GM21390 (cell line): ENCODE measurements at regions not wholly inside any gene's neighbourhood (a gene's known extent, or its start where the extent isn't known, plus 50 kb on each side); places are given as distances from the start of the nearest gene placed in this dataset.
"Not testable (repeated sequence)": the region's sequence is repeated elsewhere in the genome, so short reads cannot be mapped to it uniquely, and the experiment has no call there.

ENCODE experiments used
- ATAC-seq: cut with Tn5 transposase; IDR thresholded peaks from one replicate; pipeline ENCODE4 v1.9.1; 2021; ENCODE audit not compliant: unreplicated experiment

DNA sequence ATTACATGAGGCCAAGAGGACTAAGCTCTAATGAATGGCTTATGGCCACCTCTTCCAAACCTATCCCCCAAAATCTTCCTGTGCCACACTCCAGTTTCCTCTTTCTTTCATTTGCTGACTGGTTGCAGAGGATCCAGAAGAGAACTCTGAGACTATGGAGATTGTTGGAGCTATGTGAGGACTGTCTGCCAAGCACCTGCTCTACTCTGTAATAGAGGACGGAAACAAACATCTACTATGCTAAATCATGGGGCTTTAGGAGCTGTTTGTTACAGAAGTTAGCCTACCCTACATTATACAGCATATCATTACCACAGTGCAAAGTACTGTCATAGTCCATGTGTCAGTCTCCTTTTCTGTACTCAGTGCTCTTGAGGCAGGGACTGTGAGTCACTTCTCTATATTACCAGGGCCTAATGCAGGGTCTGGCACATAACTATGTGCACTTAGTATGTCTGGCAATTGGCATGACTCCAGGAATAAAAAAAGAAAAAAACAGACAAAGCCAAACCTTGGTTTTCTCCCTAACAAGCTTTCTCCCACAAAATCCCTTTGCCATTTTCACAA is 95.1 kb downstream of the RPAP3 start:
- no peak for ATAC-seq

DNA sequence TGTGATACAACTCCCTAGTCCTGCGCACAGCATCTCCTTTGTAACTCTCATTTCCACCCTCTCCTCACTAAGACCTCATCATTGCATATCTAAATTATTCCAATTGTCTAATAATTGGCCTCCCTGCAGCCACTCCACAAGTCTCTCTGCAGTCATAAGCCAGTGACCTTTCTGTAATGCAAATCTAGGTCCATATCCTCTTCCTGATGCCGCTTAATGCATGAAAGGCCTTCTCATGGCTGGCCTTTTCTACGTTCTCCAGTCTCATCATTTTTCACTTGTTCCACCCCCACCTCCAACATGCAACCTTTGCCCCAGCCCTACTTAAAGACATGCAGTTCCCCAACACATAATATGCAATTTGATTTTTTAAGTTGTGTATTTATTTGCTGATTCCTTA is 96.0 kb downstream of the RPAP3 start:
- no peak for ATAC-seq

DNA sequence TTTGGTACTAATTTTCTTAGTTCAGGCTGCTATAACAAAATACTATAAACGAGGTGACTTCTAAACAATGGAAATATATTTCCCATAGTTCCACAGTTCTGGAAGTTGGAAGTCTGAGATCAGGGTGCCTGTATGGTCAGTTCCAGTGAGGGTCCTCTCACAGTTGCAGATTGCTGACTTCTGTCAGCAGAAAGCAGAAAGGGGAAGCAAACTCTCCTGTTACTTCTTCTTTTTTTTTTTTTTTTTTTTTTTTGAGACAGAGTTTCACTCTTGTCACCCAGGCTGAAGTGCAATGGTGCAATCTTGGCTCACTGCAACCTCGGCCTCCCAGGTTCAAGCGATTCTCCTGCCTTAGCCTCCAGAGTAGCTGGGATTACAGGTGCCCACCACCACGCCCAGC is 97.2 kb downstream of the RPAP3 start:
- not testable (repeated sequence) for ATAC-seq

DNA sequence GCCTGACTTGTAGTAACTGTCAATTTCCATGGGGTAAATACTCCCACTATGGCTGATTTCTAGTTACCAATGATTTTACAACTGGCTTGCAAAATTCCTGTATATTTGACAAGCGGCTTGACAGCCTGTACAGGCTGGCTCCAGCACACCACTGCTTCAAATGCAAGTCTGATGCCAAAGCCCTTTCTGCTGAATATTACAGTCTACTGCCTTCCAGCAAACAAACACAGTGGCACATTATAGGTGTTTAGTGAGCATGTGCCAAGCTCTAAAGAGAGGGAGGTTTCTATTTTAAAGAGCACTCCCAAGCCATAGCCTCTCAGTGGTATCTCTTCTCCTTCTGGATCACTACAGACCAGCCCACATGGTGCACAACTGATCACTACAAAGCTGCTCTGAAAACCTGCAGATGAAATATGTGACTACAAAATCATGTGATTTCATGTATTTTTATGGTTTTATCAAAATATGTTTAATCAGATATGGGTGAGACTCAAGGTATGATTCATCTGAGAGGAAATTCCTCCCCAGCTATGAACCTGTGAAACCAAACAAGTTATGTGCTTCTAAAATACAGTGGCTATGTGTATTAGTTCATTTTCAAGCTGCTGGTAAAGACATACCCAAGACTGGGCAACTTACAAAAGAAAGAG is 101.5 kb downstream of the RPAP3 start:
- ATAC-seq, result no peak

DNA sequence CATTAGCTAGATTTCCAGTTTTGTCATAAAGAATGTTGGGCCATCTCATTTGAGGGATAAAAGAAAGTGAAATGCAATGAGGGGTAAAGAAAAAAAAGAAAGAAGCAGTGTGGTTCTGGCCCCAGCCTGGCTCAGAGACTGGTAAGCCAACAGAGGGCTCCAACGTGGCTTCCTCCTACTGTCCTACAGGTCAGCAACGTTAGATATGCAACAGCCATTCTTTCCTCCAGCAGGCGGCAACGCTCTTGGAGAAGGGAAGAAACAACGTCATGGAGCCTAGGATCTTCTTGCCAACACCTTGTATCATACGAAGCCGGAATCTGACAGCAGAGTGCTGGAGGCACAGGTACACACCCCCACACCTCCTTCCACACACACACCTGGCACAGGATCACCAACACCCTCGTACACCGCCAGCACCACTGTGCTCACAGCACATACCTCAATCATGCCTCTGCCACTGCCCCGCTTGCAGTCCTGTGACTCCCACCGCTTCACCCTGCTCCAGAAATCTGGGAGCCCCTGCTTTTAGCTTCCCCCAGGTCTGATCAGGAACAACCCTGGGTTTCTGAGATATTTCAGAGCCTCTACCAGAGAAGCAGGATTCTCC is 102.8 kb downstream of the RPAP3 start:
- ATAC-seq, result no peak

DNA sequence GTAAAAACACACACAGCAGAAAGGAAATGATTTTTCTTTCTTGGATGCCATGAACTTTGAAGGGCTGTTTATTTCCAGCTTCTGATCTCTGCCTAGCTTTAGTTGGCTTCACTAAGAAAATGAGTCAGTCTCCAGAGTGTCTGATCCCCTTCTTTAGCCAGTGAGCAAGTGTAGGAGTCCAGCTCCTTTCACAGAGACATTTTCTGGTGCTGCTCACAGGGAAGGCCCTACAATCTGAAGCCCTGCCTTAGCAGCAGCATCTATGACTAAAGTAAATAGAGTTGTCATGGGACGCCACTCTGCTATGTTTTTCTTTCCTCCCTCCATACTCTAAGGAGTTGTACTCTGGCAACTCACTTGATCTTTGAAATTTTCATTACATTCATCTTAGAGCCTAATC is 103.5 kb downstream of the RPAP3 start:
- no peak for ATAC-seq

DNA sequence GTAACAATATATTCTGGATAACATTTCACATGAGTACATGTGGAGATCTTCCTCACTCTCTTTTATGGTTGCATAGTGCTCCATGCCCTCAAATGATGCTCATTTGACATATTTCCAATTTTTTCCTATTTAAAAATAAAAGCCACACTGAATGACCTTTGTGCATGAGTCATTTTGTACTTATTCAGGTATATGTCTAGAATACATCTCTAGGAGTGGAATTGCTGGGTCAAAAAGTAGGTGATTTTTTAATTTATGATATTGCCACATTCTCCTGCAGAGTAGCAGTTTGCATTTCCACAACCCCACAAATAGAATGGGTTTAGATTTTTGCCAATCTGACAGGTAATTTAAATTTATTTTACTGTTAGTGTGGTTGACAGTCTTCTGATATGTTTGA is 104.8 kb downstream of the RPAP3 start:
- no peak for ATAC-seq

DNA sequence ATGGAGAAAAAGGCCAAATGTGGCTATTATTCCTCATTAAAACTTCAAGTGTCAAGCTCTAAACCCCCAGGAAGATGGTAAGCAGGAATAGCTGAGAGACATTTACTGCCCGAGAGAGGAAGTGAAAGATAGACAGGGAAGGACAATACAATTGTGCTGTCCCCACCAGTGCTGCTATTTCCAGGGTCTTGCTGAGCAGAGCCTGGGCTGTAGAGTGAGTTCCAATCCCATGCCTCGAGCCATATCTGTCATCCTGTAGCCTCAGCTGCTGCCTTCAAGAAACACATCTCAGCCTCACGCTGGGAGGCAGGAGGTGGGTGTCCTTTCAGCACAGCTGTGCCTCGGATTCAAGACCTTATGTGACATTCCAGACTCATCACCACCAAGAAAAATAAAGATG is 114.0 kb downstream of the RPAP3 start:
- no peak for ATAC-seq

DNA sequence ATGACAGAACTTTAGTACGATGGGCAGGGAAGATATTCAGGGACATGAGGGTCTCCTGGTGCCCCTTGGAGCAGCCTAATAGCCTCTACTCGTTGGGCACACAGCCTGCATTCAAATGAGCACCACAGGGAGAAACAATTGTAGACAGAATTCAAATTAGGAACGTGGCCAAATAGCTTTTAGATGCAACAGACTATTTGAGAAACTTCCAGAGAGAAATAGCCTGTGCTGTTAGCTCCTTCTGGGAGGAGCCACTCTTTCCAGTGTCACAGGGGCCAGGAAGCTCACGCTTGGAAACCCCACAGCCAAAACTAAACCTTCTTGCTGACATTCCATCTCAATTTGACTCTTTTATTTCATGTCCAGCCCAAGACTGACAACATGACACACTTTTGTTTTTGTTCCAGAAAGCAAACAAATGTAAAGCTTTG is 114.5 kb downstream of the RPAP3 start:
- no peak for ATAC-seq

DNA sequence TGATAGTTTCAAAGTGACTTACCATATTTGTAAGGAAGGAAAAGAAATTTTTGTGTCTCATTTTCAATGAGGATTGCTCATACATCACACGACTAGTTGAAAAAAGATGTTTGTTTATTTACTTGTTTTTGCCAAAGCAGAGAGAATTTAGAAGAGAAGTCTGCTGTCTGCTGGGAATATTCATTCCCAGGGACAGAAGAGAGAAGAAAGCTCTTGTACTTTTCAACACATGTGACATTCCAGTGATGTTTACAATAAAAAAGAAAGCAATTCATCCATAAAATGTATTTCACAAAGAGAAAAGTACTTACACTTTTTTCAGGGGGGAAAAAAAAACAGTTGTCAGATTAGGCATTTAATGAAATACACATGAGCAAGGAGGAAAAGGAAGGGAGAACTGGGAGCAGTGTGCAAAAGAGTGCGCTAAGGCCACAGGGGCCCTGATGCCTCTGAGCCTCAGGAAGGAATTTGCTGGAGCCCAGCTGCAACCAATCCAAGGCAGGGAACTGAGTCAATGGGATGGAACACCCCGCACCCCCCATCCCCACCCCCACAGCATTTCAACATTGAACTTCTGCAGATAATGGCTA is 115.0 kb downstream of the RPAP3 start:
- ATAC-seq, result no peak

DNA sequence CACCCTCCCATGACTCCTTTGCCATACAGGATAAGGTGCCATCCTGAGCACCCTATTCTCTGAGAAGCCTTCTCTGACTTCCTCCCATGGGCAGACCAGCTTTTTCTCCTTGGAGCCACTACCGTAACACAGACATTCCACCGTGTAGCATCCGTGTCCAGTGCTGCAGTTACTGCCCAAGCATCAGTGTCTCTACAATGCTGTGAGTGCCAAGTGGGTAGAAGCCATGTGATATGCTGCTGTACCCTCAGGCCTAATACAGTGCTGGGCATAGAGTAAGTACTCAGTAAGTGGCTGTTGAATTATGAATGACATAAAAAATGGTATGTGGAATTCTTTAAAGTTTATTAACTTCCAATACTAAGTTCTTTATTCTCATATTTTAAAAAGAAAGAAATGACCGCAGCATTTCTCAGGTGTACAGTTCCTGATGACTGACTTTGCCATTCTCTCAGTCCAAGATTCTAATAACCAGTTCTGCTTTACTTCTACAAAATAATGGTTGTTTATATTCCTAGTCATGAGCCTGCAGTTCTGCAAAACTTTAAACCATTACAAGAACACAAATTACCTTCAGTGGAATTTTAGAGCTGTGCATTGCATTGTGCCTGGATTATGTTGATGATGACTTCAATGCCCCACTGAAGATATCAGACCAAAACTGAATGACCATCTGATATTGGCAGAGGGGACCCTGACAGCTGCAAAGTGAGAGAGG is 118.7 kb downstream of the RPAP3 start:
- no peak for ATAC-seq

DNA sequence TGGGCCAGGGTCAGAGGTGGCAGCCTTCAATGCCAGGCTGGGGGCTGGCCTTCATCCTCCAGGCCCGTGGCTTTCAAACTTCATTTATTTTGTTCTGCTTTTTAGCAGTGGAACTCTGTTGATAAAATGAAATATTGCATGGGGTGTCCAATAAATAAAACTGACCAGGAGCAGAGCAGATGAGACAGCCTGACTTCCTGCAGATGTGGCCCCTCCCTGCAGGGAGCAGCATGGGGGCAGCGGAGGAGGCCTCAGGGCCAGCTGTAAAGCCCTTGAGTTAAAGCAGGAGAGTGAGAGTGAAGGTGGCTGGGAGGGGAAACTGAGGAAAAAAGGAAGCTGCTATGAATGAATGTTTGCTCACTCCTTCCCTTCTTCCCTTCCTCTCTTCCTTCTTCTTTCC is 120.3 kb downstream of the RPAP3 start:
- ATAC-seq, result no peak

DNA sequence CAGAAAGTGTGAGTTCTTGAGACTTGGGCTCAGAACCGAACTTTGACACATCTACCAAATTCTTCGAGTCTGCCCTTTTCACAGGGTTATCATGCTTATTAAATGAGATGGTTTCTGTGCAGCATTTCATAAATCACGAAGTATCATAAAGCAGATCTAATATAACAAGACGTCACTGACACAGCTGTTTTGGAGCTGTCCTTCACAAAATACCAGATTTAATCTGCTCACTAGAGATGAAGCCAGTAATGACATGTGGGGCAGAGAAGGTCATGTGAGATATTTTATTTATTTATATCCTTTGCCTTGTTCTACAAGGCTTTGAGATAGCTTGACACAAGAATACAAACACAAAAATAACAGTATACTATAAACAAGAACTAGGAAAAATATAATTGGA is 127.0 kb downstream of the RPAP3 start:
- ATAC-seq, result no peak

DNA sequence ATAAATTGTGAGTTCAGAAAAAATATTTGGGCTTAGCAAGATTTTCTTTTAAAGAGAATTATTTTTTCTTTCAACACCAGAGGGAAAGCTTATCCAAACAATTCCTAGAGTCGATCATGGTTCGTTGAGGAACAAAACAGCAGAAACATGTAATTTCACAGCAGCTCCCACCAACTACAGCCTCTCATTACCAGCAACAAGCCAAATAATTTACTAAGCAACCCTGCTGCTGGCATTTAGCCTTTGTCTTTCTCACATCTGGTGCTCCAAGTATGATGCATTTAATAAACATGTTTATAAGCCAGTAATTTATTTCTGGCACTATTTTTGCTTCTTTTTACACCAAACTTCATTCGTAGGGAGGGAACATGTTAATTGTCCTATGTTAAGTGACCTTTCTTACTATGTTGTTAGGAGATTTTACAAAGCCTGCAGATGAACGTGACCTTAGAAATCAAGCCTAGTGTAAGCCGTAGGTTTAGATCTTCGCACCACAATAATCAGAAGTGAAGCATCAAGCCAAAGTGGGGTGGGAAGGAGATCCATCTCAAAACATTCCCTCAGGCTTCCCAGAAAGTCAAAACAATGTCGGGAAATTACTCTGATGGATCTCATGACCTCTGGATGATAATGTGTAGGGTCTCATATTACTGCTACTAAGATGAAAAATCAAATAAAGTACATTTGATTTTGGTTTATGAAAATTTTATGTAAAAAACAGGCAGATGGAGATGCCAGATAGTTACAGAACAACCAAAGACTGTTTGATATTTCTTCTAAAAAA is 128.4 kb downstream of the RPAP3 start:
- no peak for ATAC-seq

DNA sequence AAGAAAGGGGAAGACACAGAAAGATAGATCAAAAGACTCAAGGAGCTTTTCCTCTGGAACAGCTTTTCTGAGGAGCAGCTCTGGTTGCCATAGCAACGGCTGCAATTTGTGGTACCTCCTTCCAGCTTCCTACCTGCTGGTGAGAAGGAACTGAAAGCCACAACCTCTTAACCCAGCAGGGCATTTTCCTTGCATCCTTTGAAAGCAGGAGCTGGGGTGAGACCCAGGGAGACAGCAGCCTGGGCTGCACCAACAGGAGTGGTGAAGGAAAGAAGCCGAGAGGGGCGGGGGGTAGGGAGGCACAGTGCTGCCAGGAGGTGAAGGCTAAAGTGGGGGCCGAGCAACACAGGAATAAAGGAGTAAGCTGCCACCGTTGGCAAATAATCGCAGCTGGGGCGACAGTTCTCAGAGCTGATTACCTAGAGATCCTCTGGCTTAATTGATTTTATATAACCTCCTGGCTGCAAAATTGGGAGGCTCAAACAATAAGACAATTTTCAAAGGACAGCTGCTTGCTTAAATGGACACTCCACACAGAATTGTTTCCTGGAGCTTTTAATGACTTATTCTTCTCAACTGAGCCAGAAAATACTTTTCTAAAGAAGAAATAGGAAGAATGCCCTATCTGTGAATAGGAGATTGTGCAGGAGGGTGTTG is 129.4 kb downstream of the RPAP3 start:
- ATAC-seq, result no peak

DNA sequence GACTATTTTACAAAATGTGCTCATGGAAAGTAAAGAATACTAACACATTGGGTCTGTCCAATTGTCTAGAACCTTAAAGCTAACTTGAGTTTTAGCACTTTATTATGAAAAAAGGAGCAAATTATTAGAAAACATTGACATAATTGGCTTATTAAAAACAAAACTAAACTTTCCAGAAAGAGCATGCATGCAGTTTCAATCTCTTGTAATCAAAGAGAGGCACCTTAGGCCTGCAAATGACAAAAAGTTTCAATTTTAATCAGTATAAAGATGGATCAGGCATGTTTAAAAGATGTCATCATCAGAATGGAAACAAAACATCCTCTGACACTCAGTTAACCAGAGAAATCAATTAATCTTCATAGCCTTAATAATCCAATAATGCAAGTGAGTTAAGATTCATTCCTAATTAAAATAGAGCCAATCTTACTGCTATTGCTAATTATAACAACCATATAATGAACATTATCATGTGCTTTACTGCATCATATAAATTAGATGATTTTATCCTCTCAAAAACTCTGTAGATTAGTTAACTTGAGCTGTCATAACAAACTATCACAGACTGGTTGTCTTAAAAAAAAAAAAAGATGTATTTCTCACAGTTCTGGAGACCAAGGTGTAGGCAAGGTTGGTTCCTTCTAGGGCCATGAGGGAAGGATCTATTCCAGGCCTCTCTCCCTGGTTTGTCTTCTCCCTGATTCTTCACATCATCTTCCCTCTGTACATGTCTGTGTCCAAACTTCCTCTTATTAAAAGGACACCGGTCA is 131.4 kb downstream of the RPAP3 start:
- ATAC-seq, result no peak

DNA sequence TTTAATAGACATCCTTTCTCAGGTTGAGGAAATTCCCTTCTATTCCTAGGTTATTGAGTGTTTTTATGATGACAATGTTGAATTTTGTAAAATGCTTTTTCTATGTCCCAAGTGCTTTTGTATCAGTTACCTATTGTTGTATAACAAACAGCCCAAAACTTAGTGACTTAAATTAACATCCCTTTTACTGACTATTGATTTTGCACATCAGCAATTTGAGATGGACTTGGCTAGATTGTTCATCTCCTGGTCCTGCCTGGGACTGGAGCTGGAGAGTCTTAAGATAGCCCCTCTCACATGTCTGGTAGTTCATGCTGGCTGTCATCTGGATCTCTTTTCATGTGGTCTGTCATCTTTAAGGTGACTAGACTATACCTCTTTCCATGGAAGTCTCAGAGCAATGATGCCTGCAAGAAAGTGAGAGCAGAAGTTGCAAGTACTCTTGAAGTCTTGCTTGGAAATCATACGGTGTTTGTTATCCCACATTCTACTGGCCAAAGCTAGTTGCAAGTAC is 132.6 kb downstream of the RPAP3 start:
- no peak for ATAC-seq

DNA sequence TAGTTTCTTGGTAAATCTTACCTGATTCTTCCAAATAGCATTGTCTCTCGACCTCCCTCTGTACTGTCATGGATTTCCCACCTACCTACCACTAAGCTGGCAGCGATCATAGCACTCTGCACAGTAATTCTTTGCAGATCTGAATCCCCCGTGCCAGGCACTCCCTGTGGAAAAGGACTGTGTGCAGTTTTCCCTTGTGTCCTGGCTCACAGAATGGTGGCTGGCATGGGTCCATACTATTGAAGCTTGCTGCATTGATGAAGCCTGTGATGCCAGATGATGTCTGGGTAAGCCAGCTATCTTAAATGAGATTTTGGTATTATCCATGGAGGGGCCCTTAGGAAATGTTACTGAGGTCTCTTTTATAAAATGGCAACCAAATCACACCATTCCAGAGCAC is 135.7 kb downstream of the RPAP3 start:
- no peak for ATAC-seq

DNA sequence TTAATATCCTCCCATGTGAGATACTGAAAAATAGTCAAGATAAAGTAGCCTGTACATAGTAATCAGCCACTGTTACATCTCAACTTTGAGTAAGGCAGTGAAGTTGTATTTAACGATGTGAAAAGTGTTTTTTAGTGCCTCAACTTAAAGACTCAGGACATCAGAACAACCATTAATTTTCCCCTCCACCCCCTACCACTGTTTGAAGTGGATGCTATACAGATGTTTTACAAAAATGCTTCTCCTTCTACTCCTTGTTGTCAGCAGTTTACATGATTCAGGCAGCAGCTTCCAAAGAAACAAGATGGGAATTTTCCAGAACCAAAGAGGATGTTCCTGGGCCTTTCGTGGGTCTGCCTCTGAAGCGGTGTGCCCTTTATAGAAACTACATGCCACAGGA is 143.6 kb downstream of the RPAP3 start:
- ATAC-seq, result no peak

DNA sequence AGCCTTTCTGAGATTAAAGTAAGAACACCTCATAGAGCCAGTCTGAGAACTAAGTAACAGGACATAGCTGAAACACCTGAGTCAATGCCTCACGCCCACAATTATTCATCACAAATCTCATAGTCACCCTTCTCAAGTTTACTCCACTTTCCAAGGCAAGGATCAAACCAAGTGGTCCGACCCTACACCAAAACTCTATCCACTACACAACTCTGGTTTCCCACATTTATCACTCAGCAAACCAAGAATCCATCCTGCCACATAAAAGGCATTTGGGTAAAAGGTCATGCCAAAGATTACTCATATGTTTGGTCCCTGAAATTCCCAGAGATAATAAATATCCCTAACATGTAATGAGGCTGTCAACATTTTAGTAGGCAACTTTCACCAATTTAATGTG is 144.1 kb downstream of the RPAP3 start:
- ATAC-seq, result no peak
